Neural cell (in vitro differentiated cells): ENCODE measurements at regions not wholly inside any gene's neighbourhood (a gene's known extent, or its start where the extent isn't known, plus 50 kb on each side); places are given as distances from the start of the nearest gene placed in this dataset.

Experiments used
- H2AFZ ChIP-seq: fragments of 200-600, 300-800 bp; sonication (generic), shearing (Covaris generic); 2 replicates; pipeline ENCODE4 v1.6.0; 2014; ENCODE audit warnings: low read depth, mild to moderate bottlenecking, antibody characterized with exemption, low read length, moderate library complexity
- H3F3A ChIP-seq: fragments of 200-600 bp; shearing (Covaris generic); 2 replicates; pipeline ENCODE4 v1.6.1; 2016; ENCODE audit warnings: mild to moderate bottlenecking, moderate library complexity, mixed read lengths, antibody characterized with exemption, low read length; ENCODE audit not compliant: insufficient read depth, poor library complexity, severe bottlenecking
- H3K27ac ChIP-seq: fragments of 200-600, 300-800 bp; sonication (generic), shearing (Covaris generic); 2 replicates; pipeline ENCODE4 v1.5.1; 2014; ENCODE audit warnings: mild to moderate bottlenecking, low read length, moderate library complexity
- H3K27me3 ChIP-seq: fragments of 300-800, 200-600 bp; sonication (generic), shearing (Covaris generic); 2 replicates; pipeline ENCODE4 v1.6.0; 2014; ENCODE audit warnings: mild to moderate bottlenecking, low read depth, low read length, moderate library complexity; ENCODE audit not compliant: insufficient read depth
- H3K36me3 ChIP-seq: fragments of 300-800, 200-600 bp; sonication (generic), shearing (Covaris generic); 2 replicates; pipeline ENCODE4 v1.5.1; 2014; ENCODE audit warnings: mild to moderate bottlenecking, antibody characterized with exemption, low read length, moderate library complexity; ENCODE audit not compliant: insufficient read depth
- H3K4me2 ChIP-seq: fragments of 300-800, 200-600 bp; sonication (generic), shearing (Covaris generic); 2 replicates; pipeline ENCODE4 v1.6.0; 2014; ENCODE audit warnings: mild to moderate bottlenecking, low read length
- H3K4me3 ChIP-seq: fragments of 300-800, 200-600 bp; sonication (generic), shearing (Covaris generic); 2 replicates; pipeline ENCODE4 v1.5.1; 2014; ENCODE audit warnings: mild to moderate bottlenecking, low read length, moderate library complexity
- H3K79me2 ChIP-seq: fragments of 200-600 bp; shearing (Covaris generic); replicated peaks from 2 replicates; pipeline ENCODE4 v1.6.0; 2014; ENCODE audit warnings: mild to moderate bottlenecking, low read length, moderate library complexity; ENCODE audit not compliant: insufficient read depth
- H3K9ac ChIP-seq: fragments of 300-800, 200-600 bp; sonication (generic), shearing (Covaris generic); 2 replicates; pipeline ENCODE4 v1.6.1; 2016; ENCODE audit warnings: mild to moderate bottlenecking, low read length, mixed read lengths
- H3K9me2 ChIP-seq: fragments of 200-600 bp; shearing (Covaris generic); 2 replicates; pipeline ENCODE4 v1.6.1; 2016; ENCODE audit warnings: mild to moderate bottlenecking, low read length, mixed read lengths; ENCODE audit not compliant: insufficient read depth
- H3K9me3 ChIP-seq: fragments of 200-600, 300-800 bp; sonication (generic), shearing (Covaris generic); 2 replicates; pipeline ENCODE4 v1.6.1; 2016; ENCODE audit warnings: mild to moderate bottlenecking, mixed run types, low read length, moderate library complexity, mixed read lengths
- H4K20me1 ChIP-seq: fragments of 200-600 bp; shearing (Covaris generic); 2 replicates; pipeline ENCODE4 v1.6.1; 2016; ENCODE audit warnings: mild to moderate bottlenecking, mixed run types; ENCODE audit not compliant: insufficient read depth
- EP300 ChIP-seq: fragments of 450-650 bp; conservative IDR thresholded peaks from 2 replicates; pipeline ENCODE4 v1.6.1; 2014; ENCODE audit warnings: antibody characterized with exemption, mild to moderate bottlenecking, moderate library complexity; ENCODE audit not compliant: poor library complexity, severe bottlenecking
- EZH2 ChIP-seq: fragments of 200-600, 300-800 bp; shearing (Covaris generic), sonication (generic); IDR thresholded peaks from 2 replicates; pipeline ENCODE4 v1.6.1; 2014; ENCODE audit warnings: antibody characterized with exemption, low read length, borderline replicate concordance, mild to moderate bottlenecking; ENCODE audit not compliant: insufficient read depth, poor library complexity, severe bottlenecking
- MXI1 ChIP-seq: fragments of 450-650 bp; conservative IDR thresholded peaks from 2 replicates; pipeline ENCODE4 v1.6.1; 2014; ENCODE audit warnings: antibody characterized with exemption, mild to moderate bottlenecking; ENCODE audit not compliant: poor library complexity, severe bottlenecking
- POLR2AphosphoS5 ChIP-seq: IDR thresholded peaks from 2 replicates; pipeline ENCODE4 v1.6.1; 2012
- RAD21 ChIP-seq: fragments of 450-650 bp; conservative IDR thresholded peaks from 2 replicates; pipeline ENCODE4 v1.6.1; 2014; ENCODE audit warnings: antibody characterized with exemption, mild to moderate bottlenecking, moderate library complexity
- SMC3 ChIP-seq: fragments of 450-650 bp; conservative IDR thresholded peaks from 2 replicates; pipeline ENCODE4 v1.6.1; 2014; ENCODE audit warnings: antibody characterized with exemption, mild to moderate bottlenecking, moderate library complexity; ENCODE audit not compliant: poor library complexity
- TAF1 ChIP-seq: IDR thresholded peaks from 2 replicates; pipeline ENCODE4 v1.6.1; 2012; ENCODE audit warnings: low read depth
- TF ChIP-seq, protein P1 (sequence below): fragments of 450-650 bp; IDR thresholded peaks from 2 replicates; pipeline ENCODE4 v1.5.1; 2014; ENCODE audit warnings: antibody characterized with exemption, mild to moderate bottlenecking, moderate library complexity; ENCODE audit not compliant: poor library complexity, severe bottlenecking
- TF ChIP-seq, protein P2 (sequence below): IDR thresholded peaks from 2 replicates; pipeline ENCODE4 v1.6.1; 2012; ENCODE audit warnings: borderline replicate concordance

GRCh38 chr2:239831861-239832489 is 193.2 kb downstream of the NDUFA10 start:
- TF ChIP-seq, protein P1, sequence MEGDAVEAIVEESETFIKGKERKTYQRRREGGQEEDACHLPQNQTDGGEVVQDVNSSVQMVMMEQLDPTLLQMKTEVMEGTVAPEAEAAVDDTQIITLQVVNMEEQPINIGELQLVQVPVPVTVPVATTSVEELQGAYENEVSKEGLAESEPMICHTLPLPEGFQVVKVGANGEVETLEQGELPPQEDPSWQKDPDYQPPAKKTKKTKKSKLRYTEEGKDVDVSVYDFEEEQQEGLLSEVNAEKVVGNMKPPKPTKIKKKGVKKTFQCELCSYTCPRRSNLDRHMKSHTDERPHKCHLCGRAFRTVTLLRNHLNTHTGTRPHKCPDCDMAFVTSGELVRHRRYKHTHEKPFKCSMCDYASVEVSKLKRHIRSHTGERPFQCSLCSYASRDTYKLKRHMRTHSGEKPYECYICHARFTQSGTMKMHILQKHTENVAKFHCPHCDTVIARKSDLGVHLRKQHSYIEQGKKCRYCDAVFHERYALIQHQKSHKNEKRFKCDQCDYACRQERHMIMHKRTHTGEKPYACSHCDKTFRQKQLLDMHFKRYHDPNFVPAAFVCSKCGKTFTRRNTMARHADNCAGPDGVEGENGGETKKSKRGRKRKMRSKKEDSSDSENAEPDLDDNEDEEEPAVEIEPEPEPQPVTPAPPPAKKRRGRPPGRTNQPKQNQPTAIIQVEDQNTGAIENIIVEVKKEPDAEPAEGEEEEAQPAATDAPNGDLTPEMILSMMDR: no peak
- TF ChIP-seq EP300 (no peak), MXI1 (no peak), POLR2AphosphoS5 (no peak), SMC3 (no peak), EZH2 (no peak), TAF1 (no peak), RAD21 (no peak)
- TF ChIP-seq, protein P2, sequence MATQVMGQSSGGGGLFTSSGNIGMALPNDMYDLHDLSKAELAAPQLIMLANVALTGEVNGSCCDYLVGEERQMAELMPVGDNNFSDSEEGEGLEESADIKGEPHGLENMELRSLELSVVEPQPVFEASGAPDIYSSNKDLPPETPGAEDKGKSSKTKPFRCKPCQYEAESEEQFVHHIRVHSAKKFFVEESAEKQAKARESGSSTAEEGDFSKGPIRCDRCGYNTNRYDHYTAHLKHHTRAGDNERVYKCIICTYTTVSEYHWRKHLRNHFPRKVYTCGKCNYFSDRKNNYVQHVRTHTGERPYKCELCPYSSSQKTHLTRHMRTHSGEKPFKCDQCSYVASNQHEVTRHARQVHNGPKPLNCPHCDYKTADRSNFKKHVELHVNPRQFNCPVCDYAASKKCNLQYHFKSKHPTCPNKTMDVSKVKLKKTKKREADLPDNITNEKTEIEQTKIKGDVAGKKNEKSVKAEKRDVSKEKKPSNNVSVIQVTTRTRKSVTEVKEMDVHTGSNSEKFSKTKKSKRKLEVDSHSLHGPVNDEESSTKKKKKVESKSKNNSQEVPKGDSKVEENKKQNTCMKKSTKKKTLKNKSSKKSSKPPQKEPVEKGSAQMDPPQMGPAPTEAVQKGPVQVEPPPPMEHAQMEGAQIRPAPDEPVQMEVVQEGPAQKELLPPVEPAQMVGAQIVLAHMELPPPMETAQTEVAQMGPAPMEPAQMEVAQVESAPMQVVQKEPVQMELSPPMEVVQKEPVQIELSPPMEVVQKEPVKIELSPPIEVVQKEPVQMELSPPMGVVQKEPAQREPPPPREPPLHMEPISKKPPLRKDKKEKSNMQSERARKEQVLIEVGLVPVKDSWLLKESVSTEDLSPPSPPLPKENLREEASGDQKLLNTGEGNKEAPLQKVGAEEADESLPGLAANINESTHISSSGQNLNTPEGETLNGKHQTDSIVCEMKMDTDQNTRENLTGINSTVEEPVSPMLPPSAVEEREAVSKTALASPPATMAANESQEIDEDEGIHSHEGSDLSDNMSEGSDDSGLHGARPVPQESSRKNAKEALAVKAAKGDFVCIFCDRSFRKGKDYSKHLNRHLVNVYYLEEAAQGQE: no peak
- Histone ChIP-seq H4K20me1 (no peaks in the 10 kb centered on the region), H3K9me2 (no peaks in the 10 kb centered on the region), H3F3A (no peaks in the 10 kb centered on the region), H3K27ac (no peak overlapping the region), H3K4me3 (no peak overlapping the region), H3K4me2 (no peak overlapping the region), H3K9me3 (no peaks in the 10 kb centered on the region), H3K36me3 (no peaks in the 10 kb centered on the region), H3K9ac (no peak overlapping the region), H2AFZ (no peak overlapping the region), H3K79me2 (no peaks in the 10 kb centered on the region), H3K27me3 (no peaks in the 10 kb centered on the region)

GRCh38 chr2:239831001-239831731 is 194.0 kb downstream of the NDUFA10 start:
- no peak for TF ChIP-seq SMC3
- no peak for TF ChIP-seq POLR2AphosphoS5
- TF ChIP-seq, protein P2: no peak
- TF ChIP-seq EP300: no peak
- TF ChIP-seq RAD21: no peak
- TF ChIP-seq, protein P1: no peak
- no peak for TF ChIP-seq TAF1
- TF ChIP-seq MXI1: no peak
- no peak for TF ChIP-seq EZH2
- Histone ChIP-seq H3K9me3 (no peaks in the 10 kb centered on the region), H3K4me2 (no peak overlapping the region), H3K27me3 (no peaks in the 10 kb centered on the region), H4K20me1 (no peaks in the 10 kb centered on the region), H3K9me2 (no peaks in the 10 kb centered on the region), H3K27ac (no peak overlapping the region), H3K9ac (no peak overlapping the region), H3K79me2 (no peaks in the 10 kb centered on the region), H3F3A (no peaks in the 10 kb centered on the region), H2AFZ (no peak overlapping the region), H3K36me3 (no peaks in the 10 kb centered on the region), H3K4me3 (no peak overlapping the region)
